PC-9 (cell line): ENCODE measurements at regions not wholly inside any gene's neighbourhood (a gene's known extent, or its start where the extent isn't known, plus 50 kb on each side); places are given as distances from the start of the nearest gene placed in this dataset.

Experiments
- BruUV-seq: library from RNA; stranded (reverse); fragments of 400-500 nt; replicated peaks from 2 replicates; lab custom pipeline; 2021; lab: Mats Ljungman, UMichigan
- CTCF ChIA-PET: fragments of 300-600 bp; sonication (Branson Sonifier 250); formaldehyde crosslinking; loops from one replicate; lab custom pipeline; 2022; ENCODE audit warnings: antibody characterized with exemption; lab: Charles Lee
- POLR2A ChIA-PET: fragments of 300-600 bp; sonication (Branson Sonifier 250); formaldehyde crosslinking; loops from one replicate; lab custom pipeline; 2022; ENCODE audit warnings: antibody characterized with exemption; ENCODE audit not compliant: unreplicated experiment; lab: Charles Lee
- DNase-seq, 2 experiments: peaks; one replicate each; pipeline versions ENCODE4 v3.0.0 to v3.0.0-alpha.2; 2015 to 2022; ENCODE audit warnings: mixed read lengths in 1 of 2
- H2AFZ ChIP-seq: fragments of 200-600 bp; sonication (generic); 2 replicates; pipeline ENCODE4 v1.8.1; 2017; ENCODE audit warnings: antibody characterized with exemption
- H3F3A ChIP-seq: fragments of 200-600 bp; sonication (generic); 2 replicates; pipeline ENCODE4 v1.8.1; 2017; ENCODE audit warnings: antibody characterized with exemption, mild to moderate bottlenecking, low read depth; ENCODE audit not compliant: insufficient read depth
- H3K27ac ChIP-seq: fragments of 200-600 bp; sonication (generic); 2 replicates; pipeline ENCODE4 v1.6.1; 2016; ENCODE audit warnings: mixed run types
- H3K27me3 ChIP-seq: fragments of 200-600 bp; sonication (generic); 2 replicates; pipeline ENCODE4 v1.6.1; 2016; ENCODE audit warnings: low read depth, mixed run types; ENCODE audit not compliant: insufficient read depth
- H3K36me3 ChIP-seq: fragments of 200-600 bp; sonication (generic); 2 replicates; pipeline ENCODE4 v1.6.1; 2016; ENCODE audit warnings: low read depth, mixed run types
- H3K4me1 ChIP-seq: fragments of 200-600 bp; sonication (generic); replicated peaks from 2 replicates; pipeline ENCODE4 v1.6.1; 2016; ENCODE audit warnings: mixed run types; ENCODE audit not compliant: insufficient read depth
- H3K4me2 ChIP-seq: fragments of 200-600 bp; sonication (generic); 2 replicates; pipeline ENCODE4 v1.6.1; 2017; ENCODE audit warnings: mixed run types
- H3K4me3 ChIP-seq: fragments of 200-600 bp; sonication (generic); 2 replicates; pipeline ENCODE4 v1.6.1; 2016; ENCODE audit warnings: mixed run types
- H3K79me2 ChIP-seq: fragments of 200-600 bp; sonication (generic); 2 replicates; pipeline ENCODE4 v1.6.1; 2017; ENCODE audit warnings: low read depth, mixed run types
- H3K9me2 ChIP-seq: fragments of 200-600 bp; sonication (generic); 2 replicates; pipeline ENCODE4 v1.8.1; 2017; ENCODE audit warnings: mild to moderate bottlenecking; ENCODE audit not compliant: insufficient read depth
- H3K9me3 ChIP-seq: fragments of 200-600 bp; sonication (generic); 2 replicates; pipeline ENCODE4 v1.8.1; 2016; ENCODE audit warnings: low read depth; ENCODE audit not compliant: insufficient read depth
- H4K20me1 ChIP-seq: fragments of 200-600 bp; sonication (generic); 2 replicates; pipeline ENCODE4 v1.8.1; 2017; ENCODE audit not compliant: insufficient read depth
- EZH2 ChIP-seq: fragments of 200-600 bp; sonication (generic); IDR thresholded peaks from 2 replicates; pipeline ENCODE4 v1.8.0; 2017; ENCODE audit warnings: antibody characterized with exemption, low read depth
- intact Hi-C: fragments of 100-400 bp; cut with micrococcal nuclease; formaldehyde crosslinking; loops from one replicate; pipeline ENCODE4 v1.10.0; 2022; ENCODE audit not compliant: unreplicated experiment
- TF ChIP-seq, protein P1 (sequence below): fragments of 200-600 bp; sonication (generic); conservative IDR thresholded peaks from 2 replicates; pipeline ENCODE4 v1.6.1; 2017; ENCODE audit warnings: mixed run types, antibody characterized with exemption, mild to moderate bottlenecking, moderate library complexity

DNA sequence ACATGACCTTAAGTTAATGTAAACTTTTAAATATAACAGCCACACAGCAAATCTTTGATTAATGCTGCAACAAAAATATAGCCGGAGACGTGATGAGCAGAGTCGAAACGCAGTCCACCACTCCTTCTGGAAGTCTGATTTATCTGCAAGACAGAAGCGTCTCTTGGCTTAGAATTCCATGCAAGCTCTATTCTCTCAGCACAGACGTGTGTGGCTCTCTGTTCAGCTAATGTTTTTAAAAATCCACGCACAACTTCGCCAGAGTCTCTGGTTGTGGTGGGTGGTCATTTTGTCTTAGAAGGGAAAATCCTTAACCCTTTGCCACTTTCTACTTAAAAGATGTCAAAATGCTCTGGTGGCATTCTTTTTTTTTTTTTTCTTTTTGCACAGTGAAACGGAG is 438.0 kb upstream of the MGMT start:
- H3K27me3 ChIP-seq = peaks cover 74% of the 10 kb centered on the region
- no peak overlapping the region for H3K4me2 ChIP-seq
- no peak overlapping the region for H2AFZ ChIP-seq
- H3F3A ChIP-seq = no peaks in the 10 kb centered on the region
- H4K20me1 ChIP-seq = no peaks in the 10 kb centered on the region
- H3K9me2 ChIP-seq = no peaks in the 10 kb centered on the region
- H3K9me3 ChIP-seq = no peaks in the 10 kb centered on the region
- H3K79me2 ChIP-seq = no peaks in the 10 kb centered on the region
- ChIA-PET CTCF (no interaction called here), POLR2A (no interaction called here)
- H3K4me3 ChIP-seq = no peak overlapping the region
- BruUV-seq = no TSS peak
- H3K4me1 ChIP-seq = no peaks in the 10 kb centered on the region
- intact Hi-C loops = no loop called here
- H3K36me3 ChIP-seq = no peaks in the 10 kb centered on the region
- TF ChIP-seq, protein P1, sequence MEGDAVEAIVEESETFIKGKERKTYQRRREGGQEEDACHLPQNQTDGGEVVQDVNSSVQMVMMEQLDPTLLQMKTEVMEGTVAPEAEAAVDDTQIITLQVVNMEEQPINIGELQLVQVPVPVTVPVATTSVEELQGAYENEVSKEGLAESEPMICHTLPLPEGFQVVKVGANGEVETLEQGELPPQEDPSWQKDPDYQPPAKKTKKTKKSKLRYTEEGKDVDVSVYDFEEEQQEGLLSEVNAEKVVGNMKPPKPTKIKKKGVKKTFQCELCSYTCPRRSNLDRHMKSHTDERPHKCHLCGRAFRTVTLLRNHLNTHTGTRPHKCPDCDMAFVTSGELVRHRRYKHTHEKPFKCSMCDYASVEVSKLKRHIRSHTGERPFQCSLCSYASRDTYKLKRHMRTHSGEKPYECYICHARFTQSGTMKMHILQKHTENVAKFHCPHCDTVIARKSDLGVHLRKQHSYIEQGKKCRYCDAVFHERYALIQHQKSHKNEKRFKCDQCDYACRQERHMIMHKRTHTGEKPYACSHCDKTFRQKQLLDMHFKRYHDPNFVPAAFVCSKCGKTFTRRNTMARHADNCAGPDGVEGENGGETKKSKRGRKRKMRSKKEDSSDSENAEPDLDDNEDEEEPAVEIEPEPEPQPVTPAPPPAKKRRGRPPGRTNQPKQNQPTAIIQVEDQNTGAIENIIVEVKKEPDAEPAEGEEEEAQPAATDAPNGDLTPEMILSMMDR = no peak
- TF ChIP-seq EZH2 = no peak
- H3K27ac ChIP-seq = no peak overlapping the region
- no peak for DNase-seq

GRCh38 chr10:129029851-129030602 is 437.0 kb upstream of the MGMT start:
- Histone ChIP-seq H3K9me3 (no peaks in the 10 kb centered on the region), H3K27ac (no peak overlapping the region), H3F3A (no peaks in the 10 kb centered on the region), H4K20me1 (no peaks in the 10 kb centered on the region), H3K9me2 (no peaks in the 10 kb centered on the region), H2AFZ (no peak overlapping the region), H3K36me3 (no peaks in the 10 kb centered on the region), H3K4me3 (no peak overlapping the region), H3K79me2 (no peaks in the 10 kb centered on the region), H3K27me3 (peaks cover 71% of the 10 kb centered on the region), H3K4me2 (no peak overlapping the region), H3K4me1 (no peaks in the 10 kb centered on the region)
- TF ChIP-seq, protein P1 = no peak
- no peak for TF ChIP-seq EZH2
- intact Hi-C loops = loop anchor here (10.0 kb wide), 1 partner anchor 1095 kb away; no protein-coding TSS in a partner anchor
- DNase-seq = no peak
- BruUV-seq = no TSS peak
- CTCF ChIA-PET = no interaction called here
- POLR2A ChIA-PET = no interaction called here

GRCh38 chr10:129030603-129030895 is 436.5 kb upstream of the MGMT start:
- H4K20me1 ChIP-seq = no peaks in the 10 kb centered on the region
- H2AFZ ChIP-seq = no peak overlapping the region
- TF ChIP-seq, protein P1 = no peak
- no peak for TF ChIP-seq EZH2
- no peaks in the 10 kb centered on the region for H3K4me1 ChIP-seq
- no peaks in the 10 kb centered on the region for H3K36me3 ChIP-seq
- H3K27me3 ChIP-seq = peaks cover 71% of the 10 kb centered on the region
- H3K79me2 ChIP-seq = no peaks in the 10 kb centered on the region
- DNase-seq = no peak
- no peaks in the 10 kb centered on the region for H3F3A ChIP-seq
- POLR2A ChIA-PET = no interaction called here
- no peak overlapping the region for H3K4me3 ChIP-seq
- no peak overlapping the region for H3K27ac ChIP-seq
- H3K4me2 ChIP-seq = no peak overlapping the region
- no peaks in the 10 kb centered on the region for H3K9me3 ChIP-seq
- BruUV-seq = no TSS peak
- no peaks in the 10 kb centered on the region for H3K9me2 ChIP-seq
- intact Hi-C loops = loop anchor here (10.0 kb wide), 1 partner anchor 1094 kb away; no protein-coding TSS in a partner anchor
- CTCF ChIA-PET = no interaction called here
